Astrocyte of the cerebellum (primary cell): ENCODE measurements at regions not wholly inside any gene's neighbourhood (a gene's known extent, or its start where the extent isn't known, plus 50 kb on each side); places are given as distances from the start of the nearest gene placed in this dataset.

Experiments
- DNase-seq: peaks from one replicate; pipeline ENCODE4 v3.0.0-alpha.2; 2011; ENCODE audit warnings: low read depth
- H3K4me3 ChIP-seq: 2 replicates; pipeline ENCODE4 v1.5.1; 2011; ENCODE audit warnings: mild to moderate bottlenecking, low read depth, low read length, moderate library complexity
- CTCF ChIP-seq: IDR thresholded peaks from 2 replicates; pipeline ENCODE4 v1.5.1; 2012; ENCODE audit warnings: low read length, low read depth, moderate library complexity, mild to moderate bottlenecking; ENCODE audit errors: missing control alignments
- in situ Hi-C: cut with HindIII; loops from 2 replicates; pipeline ENCODE4 v1.10.0; 2017; ENCODE audit warnings: low sequenced_read_pairs

GRCh38 chr1:82722608-82723007, 921.9 kb downstream of the ADGRL2 start:
- no peak for TF ChIP-seq CTCF
- in situ Hi-C loops: no loop called here
- DNase-seq: no peak
- no peak overlapping the region for H3K4me3 ChIP-seq

- no peak overlapping the region for H3K4me3 ChIP-seq
- no peak for DNase-seq
- no peak for TF ChIP-seq CTCF
- in situ Hi-C loops: no loop called here
Measured at GRCh38 chr1:82721702-82722101, 921.0 kb downstream of the ADGRL2 start.

- H3K4me3 ChIP-seq: no peak overlapping the region
- DNase-seq: no peak
- in situ Hi-C loops: no loop called here
- TF ChIP-seq CTCF: no peak
Measured at GRCh38 chr1:82718719-82719419, 918.1 kb downstream of the ADGRL2 start.

- DNase-seq: no peak
- TF ChIP-seq CTCF: no peak
- H3K4me3 ChIP-seq: no peak overlapping the region
- in situ Hi-C loops: no loop called here
Measured at GRCh38 chr1:82710091-82710490, 909.4 kb downstream of the ADGRL2 start.

- no peak for TF ChIP-seq CTCF
- in situ Hi-C loops: no loop called here
- no peak for DNase-seq
- no peak overlapping the region for H3K4me3 ChIP-seq
Measured at GRCh38 chr1:82707681-82708080, 906.9 kb downstream of the ADGRL2 start.

- no peak for DNase-seq
Measured at GRCh38 chr1:82706741-82707140, 906.0 kb downstream of the ADGRL2 start.

More at GRCh38 chr1:82706741-82707140, 906.0 kb downstream of the ADGRL2 start:
- TF ChIP-seq CTCF: no peak
- H3K4me3 ChIP-seq: no peak overlapping the region
- in situ Hi-C loops: no loop called here
